HepG2 (cell line): ENCODE measurements at regions not wholly inside any gene's neighbourhood (a gene's known extent, or its start where the extent isn't known, plus 50 kb on each side); places are given as distances from the start of the nearest gene placed in this dataset.

Experiments
- ATAC-seq: fragments of 200-7000 bp; cut with Tn5 transposase; 3 replicates; pipeline ENCODE4 v1.9.1; 2020; ENCODE audit warnings: mild to moderate bottlenecking, moderate library complexity
- BruUV-seq: library from RNA; stranded (reverse); fragments of 400-500 nt; replicated peaks from 2 replicates; lab custom pipeline; 2021; lab: Mats Ljungman, UMichigan
- CTCF ChIA-PET: fragments of 300-600 bp; formaldehyde crosslinking; extraction: SDS; loops from one replicate; lab custom pipeline; 2021; ENCODE audit warnings: low total read pairs, inconsistent platforms, low intra/inter-chr PET ratio; lab: Yijun Ruan, JAX
- POLR2A ChIA-PET: fragments of 350-600 bp; sonication (Branson Sonifier 250); formaldehyde crosslinking; loops from one replicate; lab custom pipeline; 2020; ENCODE audit warnings: antibody characterized with exemption, inconsistent platforms; lab: Yijun Ruan, JAX
- DNase-seq: peaks from one replicate; pipeline ENCODE4 v3.0.0-alpha.2; 2015; ENCODE audit warnings: low spot score
- FAIRE-seq: peaks from 3 replicates; lab custom pipeline; 2011; peaks lifted over from hg19 to GRCh38; lab: Jason Lieb, UNC
- H2AFZ ChIP-seq: one replicate; pipeline ENCODE4 v1.6.1; 2011; ENCODE audit warnings: low read length, inconsistent platforms
- H3K27ac ChIP-seq: fragments of 300-600 bp; 3 replicates; pipeline ENCODE4 v1.8.0; 2011; ENCODE audit warnings: mixed run types, mild to moderate bottlenecking, mixed read lengths, low read length, inconsistent platforms; ENCODE audit not compliant: insufficient read depth; ENCODE audit errors: extremely low read length
- H3K27me3 ChIP-seq, 2 experiments: fragments of 200-600 bp in 1 of 2; 2 replicates in 1 of 2; 3 replicates in 1 of 2; pipeline versions ENCODE4 v1.6.0 to v1.8.0; 2011; ENCODE audit warnings: low read length in 2 of 2, mild to moderate bottlenecking in 2 of 2, moderate library complexity in 2 of 2, inconsistent platforms in 1 of 2; ENCODE audit not compliant: insufficient read depth in 2 of 2, control insufficient read depth in 1 of 2
- H3K36me3 ChIP-seq, 2 experiments: fragments of 200-600 bp in 1 of 2; replicated peaks in 1 of 2; 2 replicates in 1 of 2; 3 replicates in 1 of 2; pipeline versions ENCODE4 v1.5.1 to v1.8.0; 2011; ENCODE audit warnings: low read length in 2 of 2, inconsistent platforms in 1 of 2; ENCODE audit not compliant: insufficient read depth in 2 of 2, control insufficient read depth in 1 of 2
- H3K4me1 ChIP-seq: 2 replicates; pipeline ENCODE4 v1.5.1; 2012; ENCODE audit warnings: low read length, inconsistent platforms; ENCODE audit not compliant: insufficient read depth
- H3K4me2 ChIP-seq: 2 replicates; pipeline ENCODE4 v1.6.0; 2011; ENCODE audit warnings: low read depth, low read length, inconsistent platforms
- H3K4me3 ChIP-seq, 3 experiments: fragments of 200-600 bp in 1 of 3; sonication (generic), shearing (Covaris generic) in 1 of 3; replicated peaks in 1 of 3; 2 replicates each; pipeline ENCODE4 v1.5.1; 2011 to 2016; ENCODE audit warnings: low read length in 3 of 3, inconsistent platforms in 2 of 3, low read depth in 2 of 3, mild to moderate bottlenecking in 2 of 3, control low read depth in 1 of 3, mixed read lengths in 1 of 3; ENCODE audit not compliant: insufficient read depth in 1 of 3
- H3K79me2 ChIP-seq: one replicate; pipeline ENCODE4 v1.6.1; 2011; ENCODE audit warnings: low read length, inconsistent platforms; ENCODE audit not compliant: insufficient read depth
- H3K9ac ChIP-seq: 2 replicates; pipeline ENCODE4 v1.6.0; 2011; ENCODE audit warnings: mild to moderate bottlenecking, low read depth, low read length, inconsistent platforms; ENCODE audit not compliant: insufficient read depth
- H3K9me3 ChIP-seq: 2 replicates; pipeline ENCODE4 v1.5.1; 2012; ENCODE audit warnings: mild to moderate bottlenecking, low read length
- H4K20me1 ChIP-seq: 2 replicates; pipeline ENCODE4 v1.6.0; 2011; ENCODE audit warnings: inconsistent platforms, mild to moderate bottlenecking, low read length, moderate library complexity; ENCODE audit not compliant: insufficient read depth
- GMEB1 ChIP-seq: sonication (generic); formaldehyde crosslinking; IDR thresholded peaks from 2 replicates; pipeline ENCODE4 v1.5.1; 2020; ENCODE audit warnings: missing genetic modification reagents, mild to moderate bottlenecking, borderline replicate concordance
- IKZF1 ChIP-seq: fragments of 450-650 bp; IDR thresholded peaks from 2 replicates; pipeline ENCODE4 v1.7.1; 2016
- ISX ChIP-seq: sonication (generic); formaldehyde crosslinking; conservative IDR thresholded peaks from 2 replicates; pipeline ENCODE4 v1.5.0; 2020; ENCODE audit warnings: missing genetic modification reagents
- NFE2 ChIP-seq: sonication (generic); formaldehyde crosslinking; IDR thresholded peaks from 2 replicates; pipeline ENCODE4 v1.4.0; 2020; ENCODE audit warnings: missing genetic modification reagents
- ZC3H13 ChIP-seq: sonication (generic); formaldehyde crosslinking; IDR thresholded peaks from 2 replicates; pipeline ENCODE4 v1.8.1; 2023; ENCODE audit warnings: mild to moderate bottlenecking, missing genetic modification reagents, moderate library complexity
- ZNF709 ChIP-seq: sonication (generic); formaldehyde crosslinking; IDR thresholded peaks from 2 replicates; pipeline ENCODE4 v1.5.0; 2020; ENCODE audit warnings: mild to moderate bottlenecking, missing genetic modification reagents
- WGBS: methylation state at CpG from one replicate; pipeline ENCODE4 v1.1.6; 2017; ENCODE audit warnings: low lambda C conversion rate; 5-methylcytosine and 5-hydroxymethylcytosine counted together
- in situ Hi-C: cut with HindIII; loops from 2 replicates; pipeline ENCODE4 v1.10.0; 2017; ENCODE audit warnings: low pct_unique_long_range_greater_than_20kb; ENCODE audit not compliant: extremely low pct_ligation_motif_present
- intact Hi-C: fragments of 100-400 bp; cut with micrococcal nuclease; formaldehyde crosslinking; loops from one replicate; pipeline ENCODE4 v1.10.0; 2022; ENCODE audit not compliant: unreplicated experiment
- TF ChIP-seq, protein P1 (sequence below): IDR thresholded peaks from 2 replicates; pipeline ENCODE4 v1.6.1; 2018; ENCODE audit warnings: missing genetic modification reagents
- TF ChIP-seq, protein P2 (sequence below): sonication (generic); formaldehyde crosslinking; IDR thresholded peaks from 2 replicates; pipeline ENCODE4 v1.5.0; 2020; ENCODE audit warnings: mild to moderate bottlenecking, missing genetic modification reagents
- TF ChIP-seq, protein P3 (sequence below): sonication (generic); formaldehyde crosslinking; IDR thresholded peaks from 2 replicates; pipeline ENCODE4 v1.8.0; 2022; ENCODE audit warnings: mild to moderate bottlenecking, missing genetic modification reagents, moderate library complexity

- WGBS, result 97% methylated on average over 1 of the region's 1 CpG
- Histone ChIP-seq H4K20me1 (no peaks in the 10 kb centered on the region), H2AFZ (no peak overlapping the region), H3K36me3 (0 out of 5 replicates have a peak, but pooled peaks cover 0 to 1% of the 10 kb centered on the region in 2 experiments), H3K9me3 (no peaks in the 10 kb centered on the region), H3K4me3 (no peak overlapping the region), H3K4me2 (no peak overlapping the region), H3K27ac (no peak overlapping the region), H3K79me2 (no peaks in the 10 kb centered on the region), H3K27me3 (no peaks in the 10 kb centered on the region), H3K4me1 (peaks cover 14% of the 10 kb centered on the region), H3K9ac (no peak overlapping the region)
- intact Hi-C loops, result loop anchor here (5.0 to 10.0 kb wide), 2 partner anchors 184 to 273 kb away; no protein-coding TSS in a partner anchor
- DNase-seq (no peak), FAIRE-seq (no peak), ATAC-seq (no peak)
- ChIA-PET POLR2A (no interaction called here), CTCF (no interaction called here)
- TF ChIP-seq ZC3H13 (no peak), GMEB1 (CRISPR knock-in tag) (no peak), ISX (CRISPR knock-in tag) (no peak), NFE2 (CRISPR knock-in tag) (no peak), ZNF709 (CRISPR knock-in tag) (no peak), IKZF1 (no peak)
- TF ChIP-seq, protein P1, sequence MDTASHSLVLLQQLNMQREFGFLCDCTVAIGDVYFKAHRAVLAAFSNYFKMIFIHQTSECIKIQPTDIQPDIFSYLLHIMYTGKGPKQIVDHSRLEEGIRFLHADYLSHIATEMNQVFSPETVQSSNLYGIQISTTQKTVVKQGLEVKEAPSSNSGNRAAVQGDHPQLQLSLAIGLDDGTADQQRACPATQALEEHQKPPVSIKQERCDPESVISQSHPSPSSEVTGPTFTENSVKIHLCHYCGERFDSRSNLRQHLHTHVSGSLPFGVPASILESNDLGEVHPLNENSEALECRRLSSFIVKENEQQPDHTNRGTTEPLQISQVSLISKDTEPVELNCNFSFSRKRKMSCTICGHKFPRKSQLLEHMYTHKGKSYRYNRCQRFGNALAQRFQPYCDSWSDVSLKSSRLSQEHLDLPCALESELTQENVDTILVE (CRISPR knock-in tag), result no peak
- TF ChIP-seq, protein P2, sequence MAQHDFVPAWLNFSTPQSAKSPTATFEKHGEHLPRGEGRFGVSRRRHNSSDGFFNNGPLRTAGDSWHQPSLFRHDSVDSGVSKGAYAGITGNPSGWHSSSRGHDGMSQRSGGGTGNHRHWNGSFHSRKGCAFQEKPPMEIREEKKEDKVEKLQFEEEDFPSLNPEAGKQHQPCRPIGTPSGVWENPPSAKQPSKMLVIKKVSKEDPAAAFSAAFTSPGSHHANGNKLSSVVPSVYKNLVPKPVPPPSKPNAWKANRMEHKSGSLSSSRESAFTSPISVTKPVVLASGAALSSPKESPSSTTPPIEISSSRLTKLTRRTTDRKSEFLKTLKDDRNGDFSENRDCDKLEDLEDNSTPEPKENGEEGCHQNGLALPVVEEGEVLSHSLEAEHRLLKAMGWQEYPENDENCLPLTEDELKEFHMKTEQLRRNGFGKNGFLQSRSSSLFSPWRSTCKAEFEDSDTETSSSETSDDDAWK, result no peak
- TF ChIP-seq, protein P3, sequence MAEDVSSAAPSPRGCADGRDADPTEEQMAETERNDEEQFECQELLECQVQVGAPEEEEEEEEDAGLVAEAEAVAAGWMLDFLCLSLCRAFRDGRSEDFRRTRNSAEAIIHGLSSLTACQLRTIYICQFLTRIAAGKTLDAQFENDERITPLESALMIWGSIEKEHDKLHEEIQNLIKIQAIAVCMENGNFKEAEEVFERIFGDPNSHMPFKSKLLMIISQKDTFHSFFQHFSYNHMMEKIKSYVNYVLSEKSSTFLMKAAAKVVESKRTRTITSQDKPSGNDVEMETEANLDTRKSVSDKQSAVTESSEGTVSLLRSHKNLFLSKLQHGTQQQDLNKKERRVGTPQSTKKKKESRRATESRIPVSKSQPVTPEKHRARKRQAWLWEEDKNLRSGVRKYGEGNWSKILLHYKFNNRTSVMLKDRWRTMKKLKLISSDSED (CRISPR knock-in tag), result no peak
- in situ Hi-C loops, result no loop called here
- no TSS peak for BruUV-seq
Measured at GRCh38 chr13:33448889-33449288, 163.3 kb upstream of the STARD13 start.
